ENCODE measurements at regions not wholly inside any gene's neighbourhood (a gene's known extent, or its start where the extent isn't known, plus 50 kb on each side); places are given as distances from the start of the nearest gene placed in this dataset.

DNA sequence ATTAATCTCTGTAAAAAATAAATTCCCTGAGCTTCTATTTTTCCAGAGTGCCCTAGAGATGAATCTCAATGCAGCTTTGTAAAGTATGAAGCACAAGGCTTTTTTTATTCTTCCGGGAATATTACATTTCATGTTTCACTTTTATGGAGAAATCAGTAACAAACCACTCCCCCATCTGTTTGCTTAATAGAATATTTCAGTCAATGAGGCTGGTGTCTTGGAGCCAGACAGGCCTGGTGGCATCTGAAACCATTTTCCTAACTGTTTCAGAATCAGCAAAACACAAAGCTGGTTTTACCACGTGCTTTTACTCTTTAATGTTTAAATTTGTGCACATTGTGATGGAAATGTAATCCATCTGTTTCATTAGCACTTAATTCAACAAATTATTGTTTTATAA lies 400.8 kb upstream of the HSF2 start:
- no peak for DNase-seq (ENCODE audit: low spot score)
- no peaks in the 10 kb centered on the region for H3K4me1 ChIP-seq (ENCODE audit: control insufficient read depth in 4 of 4, insufficient read depth in 4 of 4, low read length in 3 of 4)
- no peak overlapping the region for H3K27ac ChIP-seq (ENCODE audit: low read depth in 1 of 2, low read length in 2 of 2)
- no peak for TF ChIP-seq FOXA2 (IDR thresholded peaks at IDR 0.05)
- no peak for TF ChIP-seq EGR1 (IDR thresholded peaks at IDR 0.05; ENCODE audit: low read depth in 2 of 2)
- TF ChIP-seq, protein P1, sequence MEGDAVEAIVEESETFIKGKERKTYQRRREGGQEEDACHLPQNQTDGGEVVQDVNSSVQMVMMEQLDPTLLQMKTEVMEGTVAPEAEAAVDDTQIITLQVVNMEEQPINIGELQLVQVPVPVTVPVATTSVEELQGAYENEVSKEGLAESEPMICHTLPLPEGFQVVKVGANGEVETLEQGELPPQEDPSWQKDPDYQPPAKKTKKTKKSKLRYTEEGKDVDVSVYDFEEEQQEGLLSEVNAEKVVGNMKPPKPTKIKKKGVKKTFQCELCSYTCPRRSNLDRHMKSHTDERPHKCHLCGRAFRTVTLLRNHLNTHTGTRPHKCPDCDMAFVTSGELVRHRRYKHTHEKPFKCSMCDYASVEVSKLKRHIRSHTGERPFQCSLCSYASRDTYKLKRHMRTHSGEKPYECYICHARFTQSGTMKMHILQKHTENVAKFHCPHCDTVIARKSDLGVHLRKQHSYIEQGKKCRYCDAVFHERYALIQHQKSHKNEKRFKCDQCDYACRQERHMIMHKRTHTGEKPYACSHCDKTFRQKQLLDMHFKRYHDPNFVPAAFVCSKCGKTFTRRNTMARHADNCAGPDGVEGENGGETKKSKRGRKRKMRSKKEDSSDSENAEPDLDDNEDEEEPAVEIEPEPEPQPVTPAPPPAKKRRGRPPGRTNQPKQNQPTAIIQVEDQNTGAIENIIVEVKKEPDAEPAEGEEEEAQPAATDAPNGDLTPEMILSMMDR (IDR thresholded peaks at IDR 0.05; ENCODE audit: low read depth, low read length, missing input control), result no peak
- TF ChIP-seq, protein P2, sequence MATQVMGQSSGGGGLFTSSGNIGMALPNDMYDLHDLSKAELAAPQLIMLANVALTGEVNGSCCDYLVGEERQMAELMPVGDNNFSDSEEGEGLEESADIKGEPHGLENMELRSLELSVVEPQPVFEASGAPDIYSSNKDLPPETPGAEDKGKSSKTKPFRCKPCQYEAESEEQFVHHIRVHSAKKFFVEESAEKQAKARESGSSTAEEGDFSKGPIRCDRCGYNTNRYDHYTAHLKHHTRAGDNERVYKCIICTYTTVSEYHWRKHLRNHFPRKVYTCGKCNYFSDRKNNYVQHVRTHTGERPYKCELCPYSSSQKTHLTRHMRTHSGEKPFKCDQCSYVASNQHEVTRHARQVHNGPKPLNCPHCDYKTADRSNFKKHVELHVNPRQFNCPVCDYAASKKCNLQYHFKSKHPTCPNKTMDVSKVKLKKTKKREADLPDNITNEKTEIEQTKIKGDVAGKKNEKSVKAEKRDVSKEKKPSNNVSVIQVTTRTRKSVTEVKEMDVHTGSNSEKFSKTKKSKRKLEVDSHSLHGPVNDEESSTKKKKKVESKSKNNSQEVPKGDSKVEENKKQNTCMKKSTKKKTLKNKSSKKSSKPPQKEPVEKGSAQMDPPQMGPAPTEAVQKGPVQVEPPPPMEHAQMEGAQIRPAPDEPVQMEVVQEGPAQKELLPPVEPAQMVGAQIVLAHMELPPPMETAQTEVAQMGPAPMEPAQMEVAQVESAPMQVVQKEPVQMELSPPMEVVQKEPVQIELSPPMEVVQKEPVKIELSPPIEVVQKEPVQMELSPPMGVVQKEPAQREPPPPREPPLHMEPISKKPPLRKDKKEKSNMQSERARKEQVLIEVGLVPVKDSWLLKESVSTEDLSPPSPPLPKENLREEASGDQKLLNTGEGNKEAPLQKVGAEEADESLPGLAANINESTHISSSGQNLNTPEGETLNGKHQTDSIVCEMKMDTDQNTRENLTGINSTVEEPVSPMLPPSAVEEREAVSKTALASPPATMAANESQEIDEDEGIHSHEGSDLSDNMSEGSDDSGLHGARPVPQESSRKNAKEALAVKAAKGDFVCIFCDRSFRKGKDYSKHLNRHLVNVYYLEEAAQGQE (IDR thresholded peaks at IDR 0.05), result no peak
- TF ChIP-seq HNF4A (conservative IDR thresholded peaks at IDR 0.05), result no peak
- no peak for TF ChIP-seq SP1 (IDR thresholded peaks at IDR 0.05)
- TF ChIP-seq, protein P3, sequence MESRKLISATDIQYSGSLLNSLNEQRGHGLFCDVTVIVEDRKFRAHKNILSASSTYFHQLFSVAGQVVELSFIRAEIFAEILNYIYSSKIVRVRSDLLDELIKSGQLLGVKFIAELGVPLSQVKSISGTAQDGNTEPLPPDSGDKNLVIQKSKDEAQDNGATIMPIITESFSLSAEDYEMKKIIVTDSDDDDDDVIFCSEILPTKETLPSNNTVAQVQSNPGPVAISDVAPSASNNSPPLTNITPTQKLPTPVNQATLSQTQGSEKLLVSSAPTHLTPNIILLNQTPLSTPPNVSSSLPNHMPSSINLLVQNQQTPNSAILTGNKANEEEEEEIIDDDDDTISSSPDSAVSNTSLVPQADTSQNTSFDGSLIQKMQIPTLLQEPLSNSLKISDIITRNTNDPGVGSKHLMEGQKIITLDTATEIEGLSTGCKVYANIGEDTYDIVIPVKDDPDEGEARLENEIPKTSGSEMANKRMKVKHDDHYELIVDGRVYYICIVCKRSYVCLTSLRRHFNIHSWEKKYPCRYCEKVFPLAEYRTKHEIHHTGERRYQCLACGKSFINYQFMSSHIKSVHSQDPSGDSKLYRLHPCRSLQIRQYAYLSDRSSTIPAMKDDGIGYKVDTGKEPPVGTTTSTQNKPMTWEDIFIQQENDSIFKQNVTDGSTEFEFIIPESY (IDR thresholded peaks at IDR 0.05), result no peak
- TF ChIP-seq, protein P4, sequence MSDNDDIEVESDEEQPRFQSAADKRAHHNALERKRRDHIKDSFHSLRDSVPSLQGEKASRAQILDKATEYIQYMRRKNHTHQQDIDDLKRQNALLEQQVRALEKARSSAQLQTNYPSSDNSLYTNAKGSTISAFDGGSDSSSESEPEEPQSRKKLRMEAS (IDR thresholded peaks at IDR 0.05), result no peak
- no peak for TF ChIP-seq YY1 (IDR thresholded peaks at IDR 0.05)
- no peak for TF ChIP-seq RAD21 (IDR thresholded peaks at IDR 0.05)
- no peak for TF ChIP-seq HNF4G (IDR thresholded peaks at IDR 0.05)
- TF ChIP-seq JUND (IDR thresholded peaks at IDR 0.05), result no peak
- TF ChIP-seq FOXA1 (IDR thresholded peaks at IDR 0.05), result no peak
- TF ChIP-seq, protein P5, sequence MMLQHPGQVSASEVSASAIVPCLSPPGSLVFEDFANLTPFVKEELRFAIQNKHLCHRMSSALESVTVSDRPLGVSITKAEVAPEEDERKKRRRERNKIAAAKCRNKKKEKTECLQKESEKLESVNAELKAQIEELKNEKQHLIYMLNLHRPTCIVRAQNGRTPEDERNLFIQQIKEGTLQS (IDR thresholded peaks at IDR 0.05), result no peak
- TF ChIP-seq RXRA (IDR thresholded peaks at IDR 0.05), result no peak
- TF ChIP-seq NR2F2 (IDR thresholded peaks at IDR 0.05), result no peak
- no peak for TF ChIP-seq TAF1 (conservative IDR thresholded peaks at IDR 0.05)
- no peaks in the 10 kb centered on the region for H3K36me3 ChIP-seq (ENCODE audit: control insufficient read depth in 4 of 4, insufficient read depth in 3 of 4, low read depth in 1 of 4, low read length in 3 of 4)
- 44% methylated on average over 2 of the region's 2 CpGs for WGBS
- peaks cover 0 to 3% (median 0%) of the 10 kb centered on the region in 4 donors for H3K27me3 ChIP-seq (ENCODE audit: control insufficient read depth in 4 of 4, insufficient read depth in 4 of 4, low read length in 3 of 4)
- H3K9me3 ChIP-seq (ENCODE audit: control insufficient read depth in 4 of 4, low read length in 3 of 4), result no peaks in the 10 kb centered on the region
- H3K4me3 ChIP-seq (ENCODE audit: low read depth in 1 of 3, low read length in 3 of 3), result no peak overlapping the region
- no peak overlapping the region for H3K9ac ChIP-seq (ENCODE audit: low read depth in 1 of 2, low read length in 2 of 2)

Measured in liver (tissue), 8 donors.